Endometrial microvascular endothelial cells (primary cell): ENCODE measurements at regions not wholly inside any gene's neighbourhood (a gene's known extent, or its start where the extent isn't known, plus 50 kb on each side); places are given as distances from the start of the nearest gene placed in this dataset.

Experiments used
- in situ Hi-C: cut with HindIII; loops from 2 replicates; pipeline ENCODE4 v1.10.0; 2017; ENCODE audit warnings: low sequenced_read_pairs, low pct_unique_long_range_greater_than_20kb; ENCODE audit errors: inconsistent ontology term

DNA sequence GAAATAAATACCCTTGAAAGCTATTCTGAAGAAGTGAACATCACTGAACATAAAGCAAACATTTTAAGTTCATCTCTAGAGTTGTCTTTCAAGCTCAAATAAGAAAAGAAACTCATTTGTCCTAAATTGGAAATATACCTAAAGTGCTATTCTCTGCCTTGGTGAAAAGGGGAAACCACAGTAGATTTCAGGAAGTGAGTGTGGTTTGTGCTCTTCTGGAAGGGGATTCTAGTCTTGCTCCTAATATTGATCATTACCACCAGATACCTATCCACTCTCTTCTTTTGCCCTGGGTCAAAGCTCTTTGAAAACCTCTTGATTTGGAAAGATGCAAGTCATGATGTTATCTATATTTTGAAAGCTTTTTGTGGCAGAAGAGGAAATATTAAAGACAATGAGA lies 798.1 kb downstream of the ADGRL2 start:
- in situ Hi-C loops = no loop called here

DNA sequence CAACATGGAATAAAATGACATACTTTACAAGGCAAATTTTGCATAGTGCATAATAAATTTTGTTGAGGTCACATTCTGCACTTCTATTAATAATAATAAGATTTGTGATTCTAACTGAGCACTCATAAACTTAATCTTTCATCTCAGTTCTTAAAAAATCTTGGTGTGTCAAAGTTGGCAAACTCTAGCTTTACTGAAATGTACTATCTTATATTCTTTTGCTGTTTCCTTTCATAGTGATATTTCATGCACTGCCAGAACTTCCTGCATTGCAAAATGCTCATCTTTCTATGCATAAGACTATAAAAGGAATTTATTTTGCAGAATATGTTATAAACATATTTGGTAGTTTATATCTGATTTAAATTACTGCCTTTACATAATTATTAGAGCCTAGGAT lies 797.6 kb downstream of the ADGRL2 start:
- in situ Hi-C loops = no loop called here

DNA sequence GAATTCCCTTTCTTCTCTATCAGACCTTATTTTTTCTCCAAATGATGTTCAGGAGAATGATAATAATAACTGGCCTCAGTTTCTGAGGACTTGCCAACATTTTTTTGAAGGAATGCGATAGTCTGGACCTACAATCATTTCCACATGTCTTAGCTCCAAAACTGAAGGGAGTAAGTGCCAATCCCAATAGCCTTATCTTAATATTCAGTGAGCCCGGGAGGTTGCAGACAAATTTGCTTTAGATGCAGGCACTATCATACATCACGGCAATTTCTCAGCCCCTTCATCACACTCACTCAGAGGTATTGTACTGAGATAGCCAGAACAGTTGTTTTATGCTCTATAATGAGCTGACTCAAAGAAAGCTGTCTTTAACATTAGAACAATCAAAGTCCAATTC lies 796.9 kb downstream of the ADGRL2 start:
- in situ Hi-C loops = no loop called here

DNA sequence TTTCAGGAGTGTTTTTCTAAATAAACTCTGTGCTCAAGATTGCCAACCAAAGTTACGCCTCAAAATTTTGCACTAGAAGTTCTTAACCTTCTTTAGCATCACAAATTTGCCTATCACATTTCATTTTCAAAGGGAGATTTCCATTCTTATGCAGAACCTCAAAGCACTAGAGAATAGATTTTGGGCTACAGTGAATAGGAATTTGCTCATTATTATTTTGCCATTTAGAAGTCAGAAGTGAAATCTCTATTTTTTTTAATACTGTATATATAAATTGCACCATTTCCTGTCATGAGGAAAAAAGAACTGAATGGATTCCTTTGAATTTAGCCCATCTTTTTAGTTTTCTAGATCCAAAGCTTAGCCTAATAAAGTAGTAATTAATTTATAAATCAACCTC lies 796.4 kb downstream of the ADGRL2 start:
- in situ Hi-C loops = no loop called here

DNA sequence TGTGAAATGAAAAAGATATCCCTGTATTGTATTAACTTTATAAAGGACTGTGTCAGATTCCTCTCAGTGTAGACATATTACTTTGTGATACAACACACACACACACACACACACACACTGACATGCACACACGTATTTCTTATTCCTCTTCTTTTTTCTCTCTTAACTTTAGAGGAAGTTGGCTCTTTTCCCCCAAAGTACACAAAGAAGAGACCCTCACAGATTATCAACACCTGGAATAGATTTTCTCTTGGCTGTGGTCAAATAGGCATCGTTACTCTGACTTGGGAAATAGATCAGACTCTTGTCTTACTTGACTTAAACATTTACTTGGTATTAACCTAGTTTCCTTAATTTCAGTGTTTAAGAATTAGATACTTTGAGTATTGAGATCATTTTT lies 792.8 kb downstream of the ADGRL2 start:
- in situ Hi-C loops = no loop called here

DNA sequence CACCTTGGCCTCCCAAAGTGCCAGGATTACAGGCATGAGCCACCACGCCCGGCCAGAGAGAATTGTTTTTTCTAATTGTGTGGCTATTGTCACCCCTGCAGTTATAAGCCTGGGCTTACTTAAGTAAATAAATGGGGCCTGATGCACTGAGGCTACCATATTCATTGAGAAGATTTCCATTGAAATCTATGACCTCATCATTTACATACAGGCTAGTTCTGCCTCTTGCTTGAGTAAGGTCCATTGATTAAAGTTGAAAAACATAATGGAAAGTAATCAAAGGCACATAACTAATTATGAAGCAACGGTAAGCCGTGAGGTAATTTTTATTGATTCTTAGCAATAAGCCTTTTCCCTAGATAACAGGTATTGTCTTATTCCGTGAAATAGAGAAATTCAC lies 788.9 kb downstream of the ADGRL2 start:
- in situ Hi-C loops = no loop called here

DNA sequence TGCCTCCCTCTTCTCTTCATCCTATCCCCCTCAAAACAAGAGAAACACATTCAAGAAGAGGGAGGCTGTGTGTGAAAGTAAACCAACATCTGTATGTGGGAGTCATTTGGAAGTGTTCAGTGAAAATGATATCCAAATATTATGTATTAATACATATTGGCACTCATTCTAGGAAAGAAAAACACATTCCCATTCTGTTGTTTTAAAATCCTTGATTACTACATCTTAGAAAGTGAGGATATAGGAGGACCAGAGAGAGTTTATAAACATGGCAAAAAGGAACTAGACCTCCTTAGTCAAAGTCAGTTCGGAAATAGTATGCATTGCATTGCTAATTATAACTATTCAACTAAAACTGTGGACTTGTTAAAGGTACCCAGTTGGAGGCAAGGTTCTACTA lies 786.6 kb downstream of the ADGRL2 start:
- in situ Hi-C loops = no loop called here

DNA sequence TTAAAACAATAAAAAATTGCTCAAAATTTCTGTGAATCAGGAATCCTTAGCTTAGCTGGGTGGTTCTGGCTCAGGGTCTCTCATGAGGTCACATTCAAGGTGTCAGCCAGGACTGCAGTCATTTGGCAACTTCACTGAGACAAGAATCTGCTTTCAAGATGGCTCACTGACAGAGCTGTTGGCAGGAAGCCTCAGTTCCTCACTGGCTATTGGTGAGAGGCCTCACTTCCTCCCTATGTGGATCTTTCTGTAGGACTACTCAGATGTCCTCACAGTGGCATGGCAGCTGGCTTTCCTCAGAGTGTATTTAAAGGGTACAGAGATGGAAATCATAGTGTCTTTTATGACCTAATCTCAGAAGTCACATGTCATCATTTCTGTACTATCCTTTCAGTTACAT lies 785.7 kb downstream of the ADGRL2 start:
- in situ Hi-C loops = no loop called here

DNA sequence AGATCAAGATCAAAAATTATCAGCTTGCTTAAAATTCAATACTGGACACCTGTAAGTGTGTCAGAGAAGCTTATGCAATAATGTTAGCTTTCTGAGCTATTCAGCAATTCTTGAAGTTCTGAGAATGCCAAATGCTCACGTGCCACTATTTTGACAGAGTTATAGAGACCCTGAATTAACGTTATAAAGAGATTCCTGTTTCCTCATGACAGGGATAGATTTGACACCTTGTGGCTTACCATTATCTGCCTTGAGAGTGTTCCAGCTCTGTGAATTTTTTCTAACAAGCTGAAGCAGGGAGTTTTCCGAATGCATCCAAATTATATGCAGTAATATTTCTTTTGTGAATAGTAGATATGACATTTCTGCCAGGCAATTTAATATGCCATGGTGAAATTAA lies 781.6 kb downstream of the ADGRL2 start:
- in situ Hi-C loops = no loop called here

DNA sequence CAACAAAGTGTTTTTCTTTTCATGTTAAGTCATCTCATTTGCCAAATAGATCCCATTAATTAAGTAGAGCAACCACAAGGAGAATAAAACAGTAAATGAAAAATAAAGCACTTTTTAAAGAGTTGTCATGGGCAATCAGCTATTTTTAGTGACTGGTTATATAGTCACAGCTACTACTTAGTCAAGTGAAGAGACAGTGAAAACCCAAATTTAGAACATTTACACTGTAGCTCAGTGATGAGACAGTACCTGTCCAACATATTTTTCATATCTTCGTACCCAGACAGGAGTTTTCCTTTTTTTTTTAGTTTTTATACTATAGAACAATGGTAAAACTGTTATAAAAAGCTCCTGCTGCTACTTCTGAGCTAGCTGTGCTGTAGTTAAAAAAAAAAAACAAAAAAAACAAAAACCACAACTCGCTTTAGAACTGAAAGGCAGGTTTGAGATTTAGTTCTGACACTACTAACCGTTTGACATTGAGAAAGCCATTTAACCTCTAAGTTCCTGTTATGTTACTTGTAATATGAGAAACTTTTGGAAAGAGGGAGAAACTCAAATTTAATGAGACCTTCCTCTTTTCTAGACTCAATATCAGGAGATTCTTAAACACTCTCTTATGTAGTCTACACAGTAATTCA lies 777.5 kb downstream of the ADGRL2 start:
- in situ Hi-C loops = no loop called here

DNA sequence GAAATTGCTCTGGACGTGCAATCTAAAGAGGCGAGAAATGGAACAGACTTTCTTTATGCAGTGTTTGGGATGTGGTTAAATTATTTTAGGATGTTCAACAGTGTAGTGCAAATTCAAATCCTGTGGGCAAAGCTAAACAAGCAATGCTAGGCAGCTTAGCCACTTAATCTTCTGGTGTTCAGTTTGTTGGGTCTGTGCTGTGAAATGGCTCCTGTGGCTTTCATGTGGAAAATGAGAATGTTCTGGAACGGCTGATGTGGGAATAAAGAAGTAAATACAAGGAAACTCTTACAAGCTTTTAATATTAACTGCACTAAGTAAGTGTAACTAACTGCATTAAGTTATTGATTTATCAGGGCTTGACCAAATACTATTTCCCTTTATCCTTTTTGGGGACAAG lies 766.6 kb downstream of the ADGRL2 start:
- in situ Hi-C loops = no loop called here

DNA sequence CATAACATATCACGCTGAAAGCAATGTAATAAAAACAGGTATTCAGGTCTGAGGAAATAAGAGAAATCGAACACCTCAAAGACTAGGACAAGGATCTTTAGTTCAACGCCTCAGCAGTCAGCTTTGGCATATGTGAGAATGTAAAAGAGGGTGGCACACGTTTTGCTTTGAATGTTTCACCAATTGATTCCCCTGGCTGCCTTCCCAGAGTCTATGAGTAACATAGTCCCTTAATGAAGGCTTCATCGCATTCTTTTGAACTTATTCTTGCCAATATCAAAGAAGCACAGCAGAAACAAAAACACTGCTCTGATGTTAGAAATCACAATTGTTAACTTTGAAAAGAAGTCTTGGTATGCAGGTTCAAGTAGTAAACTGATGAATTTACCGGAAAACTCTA lies 764.8 kb downstream of the ADGRL2 start:
- in situ Hi-C loops = no loop called here

DNA sequence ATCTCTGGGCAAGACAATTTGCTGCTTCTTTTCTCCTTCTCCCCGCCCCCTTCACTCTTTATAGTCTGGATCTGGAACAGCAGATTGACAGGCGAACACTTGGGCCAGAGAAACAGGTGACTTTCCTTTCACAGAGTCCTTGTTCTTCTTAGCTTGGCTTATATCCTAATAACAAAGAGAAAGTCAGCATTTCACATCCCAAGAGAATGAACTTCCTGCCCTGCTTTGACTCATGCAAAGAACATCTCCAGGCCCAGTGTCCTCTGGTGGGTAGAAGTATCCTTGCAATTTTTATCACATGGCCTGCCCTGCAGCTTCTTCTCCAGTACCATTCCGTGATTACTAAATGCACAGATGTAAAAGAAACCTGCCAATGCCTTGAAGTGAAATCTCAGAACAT lies 764.4 kb downstream of the ADGRL2 start:
- in situ Hi-C loops = no loop called here

DNA sequence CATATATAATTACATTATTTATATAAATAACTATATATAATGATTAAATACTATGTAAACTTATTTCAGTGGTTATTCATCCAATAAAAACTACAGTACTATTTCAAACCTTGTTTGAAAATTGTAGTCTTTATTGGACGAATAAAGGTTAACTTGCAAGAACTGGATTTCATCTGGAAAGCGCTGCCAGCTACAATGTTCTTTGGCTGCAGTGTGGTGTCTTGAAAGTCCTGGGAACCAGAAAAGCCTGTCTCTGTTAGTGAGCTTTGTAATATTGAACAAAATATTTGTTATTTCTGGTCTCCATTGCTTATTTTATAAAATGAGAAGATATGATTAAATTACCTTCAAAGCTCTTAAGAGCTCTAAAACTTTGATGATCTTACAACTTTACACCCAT lies 763.6 kb downstream of the ADGRL2 start:
- in situ Hi-C loops = no loop called here

DNA sequence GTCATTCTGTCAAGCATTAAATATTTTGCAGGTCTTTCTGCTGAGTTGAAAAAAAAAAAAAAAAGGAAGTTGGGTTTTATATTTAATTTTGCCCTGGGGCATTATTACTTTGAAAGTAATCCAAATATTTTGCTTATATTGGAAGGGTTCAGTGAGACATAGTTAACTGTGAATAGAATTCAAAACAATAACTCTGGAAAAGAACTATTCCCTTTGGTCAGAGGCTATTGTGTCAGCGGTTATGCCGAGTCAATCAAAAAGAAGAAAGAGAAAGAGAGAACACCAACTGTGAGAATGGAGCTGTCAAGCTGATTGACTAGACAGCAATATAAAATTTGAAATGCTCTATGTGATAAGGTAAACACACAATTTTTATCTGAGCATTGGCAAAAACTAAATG lies 761.7 kb downstream of the ADGRL2 start:
- in situ Hi-C loops = no loop called here

DNA sequence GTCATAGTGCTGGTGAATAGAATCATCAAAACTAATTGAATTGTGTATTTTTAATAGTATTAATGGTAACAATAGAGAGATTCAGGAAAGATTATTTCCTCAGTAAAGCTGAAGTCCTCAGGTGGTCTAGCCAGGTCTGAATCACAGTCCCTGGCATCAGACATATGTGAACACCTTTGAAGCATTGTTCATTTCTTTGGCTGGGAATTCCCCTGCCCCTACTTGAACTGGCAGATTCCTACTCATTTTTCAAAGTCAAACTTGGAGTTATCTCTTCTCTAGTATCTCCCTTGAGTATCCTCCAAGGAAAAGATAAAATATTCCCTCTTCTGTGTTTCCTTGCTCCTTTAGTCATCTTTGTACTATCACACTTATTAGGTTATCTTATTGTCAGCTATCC lies 759.8 kb downstream of the ADGRL2 start:
- in situ Hi-C loops = no loop called here

DNA sequence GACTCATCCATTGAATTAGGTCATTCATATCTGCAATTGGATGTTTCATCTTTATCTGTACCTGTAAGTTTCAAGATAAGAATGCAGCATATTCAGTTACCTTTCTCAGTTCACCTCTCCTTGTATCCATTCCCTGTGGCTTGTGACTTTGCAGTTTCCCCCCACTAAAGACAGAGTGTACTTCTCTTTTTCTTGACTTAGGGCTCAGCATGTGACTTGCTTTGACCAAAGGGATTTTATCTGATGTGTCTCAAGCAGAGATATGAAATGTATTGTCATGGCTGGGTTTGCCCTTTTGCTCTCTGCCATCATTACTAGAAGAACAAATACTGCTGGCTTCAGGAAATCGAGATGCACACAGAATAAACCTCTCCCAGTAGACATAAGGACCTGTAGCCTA lies 754.8 kb downstream of the ADGRL2 start:
- in situ Hi-C loops = no loop called here

DNA sequence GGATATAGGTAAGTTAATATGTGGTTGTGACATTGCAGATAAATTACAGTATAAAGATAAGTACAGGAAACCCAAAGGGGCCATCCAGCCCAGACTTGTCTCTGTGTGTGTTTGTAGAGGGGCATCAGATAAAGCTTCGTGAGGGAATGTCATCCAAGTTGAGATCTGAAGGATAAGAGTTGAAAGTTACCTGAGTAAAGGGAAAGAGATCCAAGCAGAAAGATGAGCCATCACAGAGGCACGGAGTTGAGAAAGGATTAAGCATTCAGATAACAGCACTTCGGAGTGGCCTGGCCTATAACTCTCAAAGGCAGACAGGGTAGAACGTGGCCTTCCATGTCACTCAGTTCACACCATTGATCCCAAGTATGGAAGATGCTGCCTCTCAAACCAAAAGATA lies 749.1 kb downstream of the ADGRL2 start:
- in situ Hi-C loops = no loop called here

DNA sequence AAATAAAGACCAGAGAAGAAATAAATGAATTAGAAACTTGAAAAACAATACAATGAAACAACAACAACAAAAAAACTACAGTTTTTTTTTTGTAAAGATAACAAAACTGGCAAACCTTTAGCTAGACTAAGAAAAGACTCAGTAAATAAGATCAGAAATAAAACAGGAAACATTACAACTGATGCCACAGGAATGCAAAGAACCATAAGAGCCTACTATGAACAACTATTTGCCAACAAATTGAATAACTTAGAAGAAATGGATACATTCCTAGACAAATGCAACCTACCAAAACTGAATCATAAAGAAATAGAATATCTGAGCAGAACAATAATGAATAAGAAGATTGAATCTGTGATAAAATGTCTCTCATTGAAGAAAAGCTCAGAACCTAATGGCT lies 742.0 kb downstream of the ADGRL2 start:
- in situ Hi-C loops = no loop called here

DNA sequence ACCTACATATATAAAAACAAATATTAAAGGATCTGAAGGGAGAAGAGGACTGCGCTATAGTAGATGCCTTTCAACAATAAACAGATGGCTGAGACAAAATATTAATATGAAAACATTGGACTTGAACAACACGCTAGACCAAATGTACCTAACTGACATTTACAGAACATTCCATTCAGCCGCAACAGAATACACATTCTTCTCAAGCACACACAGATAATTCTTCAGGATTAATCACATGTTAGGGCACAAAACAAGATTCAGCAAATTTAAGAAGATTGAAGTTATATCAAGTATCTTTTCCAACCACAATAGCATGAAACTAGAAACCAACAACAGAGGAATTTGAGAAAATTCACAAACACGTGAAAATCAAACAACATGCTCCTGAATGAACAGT lies 741.4 kb downstream of the ADGRL2 start:
- in situ Hi-C loops = no loop called here

DNA sequence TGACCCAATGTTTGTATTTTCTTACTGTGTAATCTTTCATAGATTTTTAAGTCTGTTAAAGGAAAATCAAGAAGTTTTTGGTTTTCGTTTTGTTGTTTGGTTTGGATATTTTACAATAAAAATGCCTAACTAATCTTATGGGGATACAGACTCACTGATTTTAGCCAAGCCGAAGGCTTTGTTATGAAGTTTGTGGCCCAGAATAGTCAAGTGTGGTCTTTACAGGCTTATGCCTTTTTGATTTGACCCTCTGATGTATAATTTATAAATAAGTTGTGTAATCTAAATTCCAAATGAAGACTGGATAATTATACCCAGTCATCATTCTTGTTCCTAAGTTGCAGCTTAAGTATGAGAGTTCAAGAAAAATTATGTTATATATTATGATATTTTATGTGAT lies 739.3 kb downstream of the ADGRL2 start:
- in situ Hi-C loops = no loop called here

DNA sequence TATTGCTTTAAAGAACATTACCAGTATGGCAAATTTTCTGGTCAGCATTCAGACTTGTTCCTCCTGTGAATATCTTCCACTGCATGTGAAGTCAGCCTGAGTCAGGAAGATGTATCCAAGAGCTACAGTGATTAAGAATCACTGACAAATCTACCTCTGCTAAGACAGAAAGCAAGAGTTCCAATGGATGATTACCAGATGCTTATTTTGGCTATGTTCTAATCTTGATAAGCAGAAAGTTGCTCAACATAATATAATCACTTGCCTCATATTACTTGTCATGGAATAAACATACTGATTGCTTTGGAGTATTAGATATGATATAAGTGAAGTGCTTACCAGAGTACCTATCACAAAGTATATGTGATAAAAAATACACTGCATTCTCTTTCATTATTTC lies 738.1 kb downstream of the ADGRL2 start:
- in situ Hi-C loops = no loop called here
